OCI-LY7 (cell line): ENCODE measurements at regions not wholly inside any gene's neighbourhood (a gene's known extent, or its start where the extent isn't known, plus 50 kb on each side); places are given as distances from the start of the nearest gene placed in this dataset.

ENCODE experiments used
- CTCF ChIP-seq: fragments of 200-600 bp; sonication (generic); conservative IDR thresholded peaks from 2 replicates; pipeline ENCODE4 v1.5.1; 2014; ENCODE audit warnings: mild to moderate bottlenecking, antibody characterized with exemption, low read length, moderate library complexity, mixed read lengths
- EZH2phosphoT487 ChIP-seq: fragments of 200-600 bp; sonication (generic); IDR thresholded peaks from 2 replicates; pipeline ENCODE4 v1.6.1; 2018; ENCODE audit warnings: low read depth, borderline replicate concordance, mild to moderate bottlenecking, mixed run types, antibody characterized with exemption, low read length, moderate library complexity, mixed read lengths

DNA sequence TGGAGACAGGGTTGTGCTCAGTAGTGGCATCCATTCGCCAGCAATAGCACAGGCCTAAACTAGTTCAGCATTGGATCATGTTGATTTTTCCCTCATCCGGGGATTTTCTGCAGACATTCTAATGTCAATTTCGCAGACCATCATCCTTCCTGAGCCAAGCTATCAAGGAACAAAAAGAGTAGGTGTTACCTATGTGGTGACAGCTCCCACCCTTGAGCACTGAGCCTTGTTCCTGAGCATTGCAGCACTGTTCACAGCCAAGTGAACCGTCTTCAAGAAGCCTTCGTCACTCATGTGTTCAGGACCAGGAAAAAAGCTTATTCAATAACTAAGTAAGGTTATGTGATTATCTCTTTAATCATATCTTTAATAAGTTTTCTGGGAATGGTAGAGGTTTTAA is 576.2 kb downstream of the UQCRFS1 start:
- TF ChIP-seq CTCF (no peak), EZH2phosphoT487 (no peak)
